GM12878 (cell line): ENCODE measurements at regions not wholly inside any gene's neighbourhood (a gene's known extent, or its start where the extent isn't known, plus 50 kb on each side); places are given as distances from the start of the nearest gene placed in this dataset.
A peak's percentile ranks its signal among the peaks of the same experiment; 100 is the strongest.

Experiments
- ATAC-seq: fragments of 200-7000 bp; cut with Tn5 transposase; 3 replicates; pipeline ENCODE4 v1.9.1; 2020; ENCODE audit warnings: mild to moderate bottlenecking, moderate library complexity
- BruUV-seq: library from RNA; stranded (reverse); fragments of 400-500 nt; replicated peaks from 2 replicates; lab custom pipeline; 2021; lab: Mats Ljungman, UMichigan
- CTCF ChIA-PET: fragments of 300-600 bp; sonication (Branson Sonifier 250); formaldehyde crosslinking; extraction: SDS; loops from one replicate; lab custom pipeline; 2021; ENCODE audit warnings: inconsistent platforms; lab: Yijun Ruan, JAX
- POLR2A ChIA-PET: fragments of 350-600 bp; formaldehyde crosslinking; extraction: SDS; loops from one replicate; lab custom pipeline; 2021; ENCODE audit warnings: inconsistent platforms; lab: Charles Lee
- RAD21 ChIA-PET: fragments of 300-600 bp; sonication (Branson Sonifier 250); formaldehyde crosslinking; loops from one replicate; lab custom pipeline; 2023; ENCODE audit warnings: antibody characterized with exemption; ENCODE audit not compliant: unreplicated experiment; lab: Charles Lee
- SMC1A ChIA-PET: fragments of 300-600 bp; sonication (Branson Sonifier 250); formaldehyde crosslinking; loops from one replicate; lab custom pipeline; 2023; ENCODE audit not compliant: unreplicated experiment, uncharacterized antibody; lab: Charles Lee
- DNase-seq: peaks from one replicate; pipeline ENCODE4 v3.0.0-alpha.2; 2011; ENCODE audit warnings: low read depth, low spot score
- FAIRE-seq: peaks from 3 replicates; lab custom pipeline; 2011; peaks lifted over from hg19 to GRCh38; lab: Jason Lieb, UNC
- H2AFZ ChIP-seq: 2 replicates; pipeline ENCODE4 v1.6.0; 2011; ENCODE audit warnings: low read depth, low read length, control low read depth; ENCODE audit not compliant: control insufficient read depth
- H3K27ac ChIP-seq: 2 replicates; pipeline ENCODE4 v1.5.1; 2011; ENCODE audit warnings: control low read depth; ENCODE audit not compliant: control insufficient read depth, insufficient read depth
- H3K27me3 ChIP-seq, 2 experiments: replicated peaks in 1 of 2; 2 replicates each; pipeline versions ENCODE4 v1.6.0 to v1.6.1; 2011; ENCODE audit warnings: low read length in 1 of 2; ENCODE audit not compliant: control insufficient read depth in 2 of 2, insufficient read depth in 2 of 2
- H3K36me3 ChIP-seq, 2 experiments: 2 replicates each; pipeline ENCODE4 v1.5.1; 2011; ENCODE audit warnings: low read length in 1 of 2; ENCODE audit not compliant: control insufficient read depth in 2 of 2, insufficient read depth in 2 of 2
- H3K4me1 ChIP-seq: 2 replicates; pipeline ENCODE4 v1.6.1; 2011; ENCODE audit warnings: mild to moderate bottlenecking, low read length, moderate library complexity, mixed read lengths; ENCODE audit not compliant: control insufficient read depth, insufficient read depth
- H3K4me2 ChIP-seq: 2 replicates; pipeline ENCODE4 v1.6.0; 2011; ENCODE audit warnings: control low read depth; ENCODE audit not compliant: control insufficient read depth, insufficient read depth
- H3K4me3 ChIP-seq: fragments of 200-600 bp; sonication (generic); 2 replicates; pipeline ENCODE4 v1.5.1; 2016
- H3K79me2 ChIP-seq: 2 replicates; pipeline ENCODE4 v1.6.0; 2011; ENCODE audit warnings: low read length; ENCODE audit not compliant: control insufficient read depth, insufficient read depth
- H3K9ac ChIP-seq: 2 replicates; pipeline ENCODE4 v1.8.0; 2011; ENCODE audit warnings: low read length, control low read depth, mixed read lengths; ENCODE audit not compliant: control insufficient read depth, insufficient read depth
- H3K9me3 ChIP-seq: replicated peaks from 3 replicates; pipeline ENCODE4 v1.5.1; 2011; ENCODE audit warnings: mild to moderate bottlenecking, low read length; ENCODE audit not compliant: control insufficient read depth, insufficient read depth
- H4K20me1 ChIP-seq: 2 replicates; pipeline ENCODE4 v1.6.0; 2011; ENCODE audit not compliant: control insufficient read depth, insufficient read depth
- MYB ChIP-seq: fragments of 150-350 bp; IDR thresholded peaks from 2 replicates; pipeline ENCODE4 v1.6.1; 2014; ENCODE audit warnings: mild to moderate bottlenecking, low read depth, low read length, borderline replicate concordance
- ZSCAN29 ChIP-seq: fragments of 450-650 bp; IDR thresholded peaks from 2 replicates; pipeline ENCODE4 v1.6.1; 2017; ENCODE audit warnings: mild to moderate bottlenecking, moderate library complexity
- WGBS: methylation state at CpG from one replicate; pipeline ENCODE4 v1.1.6; 2016; ENCODE audit warnings: low lambda C conversion rate; ENCODE audit not compliant: insufficient replicate concordance, insufficient coverage; ENCODE audit errors: missing lambda C conversion rate; 5-methylcytosine and 5-hydroxymethylcytosine counted together
- in situ Hi-C: fragments of 300-500 bp; cut with MboI; formaldehyde crosslinking; loops from 9 replicates; pipeline ENCODE4 v1.14.3; 2018; ENCODE audit warnings: mixed read lengths
- intact Hi-C: fragments of 100-400 bp; cut with micrococcal nuclease; formaldehyde crosslinking; loops from one replicate; pipeline ENCODE4 v1.14.2; 2022; ENCODE audit not compliant: unreplicated experiment

GRCh38 chr6:8589941-8590729 is 154.8 kb upstream of the SLC35B3 start:
- H3K9me3 ChIP-seq, result no peaks in the 10 kb centered on the region

GRCh38 chr6:8588176-8588575 is 152.8 kb upstream of the SLC35B3 start:
- no peaks in the 10 kb centered on the region for H4K20me1 ChIP-seq
- DNase-seq (no peak), ATAC-seq (no peak), FAIRE-seq (no peak)
- H3K36me3 ChIP-seq, result no peaks in the 10 kb centered on the region
- POLR2A ChIA-PET, result no interaction called here
- SMC1A ChIA-PET, result no interaction called here
- H3K4me3 ChIP-seq, result no peak overlapping the region
- H3K27ac ChIP-seq, result no peak overlapping the region
- CTCF ChIA-PET, result no interaction called here
- H3K9me3 ChIP-seq, result no peaks in the 10 kb centered on the region
- intact Hi-C loops (no loop called here), in situ Hi-C loops (no loop called here)
- 0% methylated on average over 1 of the region's 1 CpG for WGBS
- TF ChIP-seq MYB, result no peak
- H2AFZ ChIP-seq, result no peak overlapping the region
- H3K4me2 ChIP-seq, result no peak overlapping the region
- RAD21 ChIA-PET, result no interaction called here
- H3K27me3 ChIP-seq, result no peaks in the 10 kb centered on the region
- no peak overlapping the region for H3K9ac ChIP-seq
- no peaks in the 10 kb centered on the region for H3K4me1 ChIP-seq
- BruUV-seq, result no TSS peak
- no peaks in the 10 kb centered on the region for H3K79me2 ChIP-seq

More at GRCh38 chr6:8589941-8590729, 154.8 kb upstream of the SLC35B3 start:
- in situ Hi-C loops, result no loop called here
- ChIA-PET RAD21 (no interaction called here), POLR2A (interaction anchor here (0.6 kb wide), 1 partner anchor 334 kb away, joined by 4 read pairs; no protein-coding TSS in a partner anchor), SMC1A (no interaction called here), CTCF (interaction anchor here (1.0 to 1.1 kb wide), 2 partner anchors 9 to 11 kb away, joined by 3 to 6 read pairs; no protein-coding TSS in a partner anchor)
- no peaks in the 10 kb centered on the region for H3K27me3 ChIP-seq
- intact Hi-C loops, result no loop called here
- FAIRE-seq, result no peak
- H3K27ac ChIP-seq, result no peak overlapping the region
- H4K20me1 ChIP-seq, result no peaks in the 10 kb centered on the region
- no peak for DNase-seq
- H2AFZ ChIP-seq, result no peak overlapping the region
- TF ChIP-seq ZSCAN29, result no peak
- TF ChIP-seq, all 136 proteins: peak for 0
- Histone ChIP-seq H3K4me3 (no peak overlapping the region), H3K4me1 (no peaks in the 10 kb centered on the region), H3K36me3 (no peaks in the 10 kb centered on the region), H3K9ac (no peak overlapping the region), H3K79me2 (no peaks in the 10 kb centered on the region), H3K4me2 (no peak overlapping the region)
- ATAC-seq, result peak; percentile 35; the same call in 1 of the 3 replicates
- WGBS, result 10% methylated on average over 7 of the region's 7 CpGs
- BruUV-seq, result no TSS peak
